GM12878 (cell line): ENCODE measurements at regions not wholly inside any gene's neighbourhood (a gene's known extent, or its start where the extent isn't known, plus 50 kb on each side); places are given as distances from the start of the nearest gene placed in this dataset.

Experiments
- ATAC-seq: fragments of 200-7000 bp; cut with Tn5 transposase; 3 replicates; pipeline ENCODE4 v1.9.1; 2020; ENCODE audit warnings: mild to moderate bottlenecking, moderate library complexity
- BruUV-seq: library from RNA; stranded (reverse); fragments of 400-500 nt; replicated peaks from 2 replicates; lab custom pipeline; 2021; lab: Mats Ljungman, UMichigan
- CTCF ChIA-PET: fragments of 300-600 bp; sonication (Branson Sonifier 250); formaldehyde crosslinking; extraction: SDS; loops from one replicate; lab custom pipeline; 2021; ENCODE audit warnings: inconsistent platforms; lab: Yijun Ruan, JAX
- POLR2A ChIA-PET: fragments of 350-600 bp; formaldehyde crosslinking; extraction: SDS; loops from one replicate; lab custom pipeline; 2021; ENCODE audit warnings: inconsistent platforms; lab: Charles Lee
- RAD21 ChIA-PET: fragments of 300-600 bp; sonication (Branson Sonifier 250); formaldehyde crosslinking; loops from one replicate; lab custom pipeline; 2023; ENCODE audit warnings: antibody characterized with exemption; ENCODE audit not compliant: unreplicated experiment; lab: Charles Lee
- SMC1A ChIA-PET: fragments of 300-600 bp; sonication (Branson Sonifier 250); formaldehyde crosslinking; loops from one replicate; lab custom pipeline; 2023; ENCODE audit not compliant: unreplicated experiment, uncharacterized antibody; lab: Charles Lee
- DNase-seq: peaks from one replicate; pipeline ENCODE4 v3.0.0-alpha.2; 2011; ENCODE audit warnings: low read depth, low spot score
- FAIRE-seq: peaks from 3 replicates; lab custom pipeline; 2011; peaks lifted over from hg19 to GRCh38; lab: Jason Lieb, UNC
- H2AFZ ChIP-seq: 2 replicates; pipeline ENCODE4 v1.6.0; 2011; ENCODE audit warnings: low read depth, low read length, control low read depth; ENCODE audit not compliant: control insufficient read depth
- H3K27ac ChIP-seq: 2 replicates; pipeline ENCODE4 v1.5.1; 2011; ENCODE audit warnings: control low read depth; ENCODE audit not compliant: control insufficient read depth, insufficient read depth
- H3K27me3 ChIP-seq, 2 experiments: replicated peaks in 1 of 2; 2 replicates each; pipeline versions ENCODE4 v1.6.0 to v1.6.1; 2011; ENCODE audit warnings: low read length in 1 of 2; ENCODE audit not compliant: control insufficient read depth in 2 of 2, insufficient read depth in 2 of 2
- H3K36me3 ChIP-seq, 2 experiments: 2 replicates each; pipeline ENCODE4 v1.5.1; 2011; ENCODE audit warnings: low read length in 1 of 2; ENCODE audit not compliant: control insufficient read depth in 2 of 2, insufficient read depth in 2 of 2
- H3K4me1 ChIP-seq: 2 replicates; pipeline ENCODE4 v1.6.1; 2011; ENCODE audit warnings: mild to moderate bottlenecking, low read length, moderate library complexity, mixed read lengths; ENCODE audit not compliant: control insufficient read depth, insufficient read depth
- H3K4me2 ChIP-seq: 2 replicates; pipeline ENCODE4 v1.6.0; 2011; ENCODE audit warnings: control low read depth; ENCODE audit not compliant: control insufficient read depth, insufficient read depth
- H3K4me3 ChIP-seq: fragments of 200-600 bp; sonication (generic); 2 replicates; pipeline ENCODE4 v1.5.1; 2016
- H3K79me2 ChIP-seq: 2 replicates; pipeline ENCODE4 v1.6.0; 2011; ENCODE audit warnings: low read length; ENCODE audit not compliant: control insufficient read depth, insufficient read depth
- H3K9ac ChIP-seq: 2 replicates; pipeline ENCODE4 v1.8.0; 2011; ENCODE audit warnings: low read length, control low read depth, mixed read lengths; ENCODE audit not compliant: control insufficient read depth, insufficient read depth
- H3K9me3 ChIP-seq: replicated peaks from 3 replicates; pipeline ENCODE4 v1.5.1; 2011; ENCODE audit warnings: mild to moderate bottlenecking, low read length; ENCODE audit not compliant: control insufficient read depth, insufficient read depth
- H4K20me1 ChIP-seq: 2 replicates; pipeline ENCODE4 v1.6.0; 2011; ENCODE audit not compliant: control insufficient read depth, insufficient read depth
- BCL3 ChIP-seq: IDR thresholded peaks from 2 replicates; pipeline ENCODE4 v1.6.1; 2011; ENCODE audit warnings: borderline replicate concordance, low read depth, mild to moderate bottlenecking, moderate library complexity, low read length; ENCODE audit not compliant: insufficient read depth, poor library complexity, severe bottlenecking
- CBX3 ChIP-seq: fragments of 200-600 bp; sonication (generic); IDR thresholded peaks from 2 replicates; pipeline ENCODE4 v1.6.1; 2016; ENCODE audit warnings: low read depth, borderline replicate concordance
- CUX1 ChIP-seq: IDR thresholded peaks from 2 replicates; pipeline ENCODE4 v1.6.1; 2012; ENCODE audit warnings: improper control_type of control experiment, low read depth, low read length; ENCODE audit not compliant: insufficient replicate concordance
- FOXM1 ChIP-seq: IDR thresholded peaks from 2 replicates; pipeline ENCODE4 v1.6.1; 2012; ENCODE audit warnings: low read depth, mild to moderate bottlenecking, inconsistent platforms, low read length, moderate library complexity
- NFYB ChIP-seq: IDR thresholded peaks from 2 replicates; pipeline ENCODE4 v1.6.1; 2011; ENCODE audit warnings: low read depth, mild to moderate bottlenecking, low read length, improper control_type of control experiment, moderate library complexity; ENCODE audit not compliant: insufficient read depth
- RAD51 ChIP-seq: fragments of 450-650 bp; IDR thresholded peaks from 2 replicates; pipeline ENCODE4 v1.6.1; 2016; ENCODE audit warnings: moderate library complexity, mild to moderate bottlenecking, inconsistent platforms
- WRNIP1 ChIP-seq: IDR thresholded peaks from 2 replicates; pipeline ENCODE4 v1.6.1; 2011; ENCODE audit warnings: low read depth, low read length, improper control_type of control experiment, borderline replicate concordance
- ZBTB11 ChIP-seq: fragments of 450-650 bp; formaldehyde crosslinking; IDR thresholded peaks from 2 replicates; pipeline ENCODE4 v1.5.0; 2022; ENCODE audit warnings: mild to moderate bottlenecking, missing genetic modification characterization
- ZBTB40 ChIP-seq: fragments of 450-650 bp; IDR thresholded peaks from 2 replicates; pipeline ENCODE4 v1.6.1; 2016; ENCODE audit warnings: mild to moderate bottlenecking, moderate library complexity, borderline replicate concordance
- ZSCAN29 ChIP-seq: fragments of 450-650 bp; IDR thresholded peaks from 2 replicates; pipeline ENCODE4 v1.6.1; 2017; ENCODE audit warnings: mild to moderate bottlenecking, moderate library complexity
- in situ Hi-C: fragments of 300-500 bp; cut with MboI; formaldehyde crosslinking; loops from 9 replicates; pipeline ENCODE4 v1.14.3; 2018; ENCODE audit warnings: mixed read lengths
- intact Hi-C: fragments of 100-400 bp; cut with micrococcal nuclease; formaldehyde crosslinking; loops from one replicate; pipeline ENCODE4 v1.14.2; 2022; ENCODE audit not compliant: unreplicated experiment

GRCh38 chr1:177597393-177597792, 372.5 kb downstream of the SEC16B start:
- CTCF ChIA-PET = interaction anchor here (1.4 kb wide), 1 partner anchor 9 kb away, joined by 3 read pairs; no protein-coding TSS in a partner anchor
- H3K36me3 ChIP-seq = no peaks in the 10 kb centered on the region
- BruUV-seq = no TSS peak
- FAIRE-seq = no peak
- intact Hi-C loops = no loop called here
- H3K4me3 ChIP-seq = no peak overlapping the region
- POLR2A ChIA-PET = no interaction called here
- H4K20me1 ChIP-seq = no peaks in the 10 kb centered on the region
- SMC1A ChIA-PET = interaction anchor here (0.8 kb wide), 1 partner anchor 11 kb away, joined by 4 read pairs; no protein-coding TSS in a partner anchor
- H3K9ac ChIP-seq = no peak overlapping the region
- in situ Hi-C loops = no loop called here
- RAD21 ChIA-PET = no interaction called here
- no peak for ATAC-seq
- no peak overlapping the region for H2AFZ ChIP-seq
- H3K4me1 ChIP-seq = no peaks in the 10 kb centered on the region
- H3K9me3 ChIP-seq = no peaks in the 10 kb centered on the region
- no peaks in the 10 kb centered on the region for H3K27me3 ChIP-seq
- no peaks in the 10 kb centered on the region for H3K79me2 ChIP-seq
- no peak for DNase-seq
- H3K4me2 ChIP-seq = no peak overlapping the region
- no peak overlapping the region for H3K27ac ChIP-seq
- TF ChIP-seq WRNIP1 (no peak), CUX1 (no peak), NFYB (no peak), ZSCAN29 (no peak), ZBTB11 (CRISPR knock-in tag) (no peak), RAD51 (no peak), CBX3 (no peak), FOXM1 (no peak), ZBTB40 (no peak), BCL3 (no peak)
